Breast epithelium (tissue), 3 donors: ENCODE measurements at regions not wholly inside any gene's neighbourhood (a gene's known extent, or its start where the extent isn't known, plus 50 kb on each side); places are given as distances from the start of the nearest gene placed in this dataset.

Experiments used
- POLR2A ChIP-seq: fragments of 450-650 bp; IDR thresholded peaks from one replicate; pipeline ENCODE4 v1.6.1; 2016; ENCODE audit warnings: antibody characterized with exemption, mild to moderate bottlenecking, moderate library complexity
- POLR2AphosphoS5 ChIP-seq, 3 donors: sonication (generic); formaldehyde crosslinking; IDR thresholded peaks; one replicate each; pipeline ENCODE4 v1.6.1; 2017; ENCODE audit warnings: antibody characterized with exemption in 3 of 3
- TF ChIP-seq, protein P1 (sequence below), 3 donors: fragments of 450-650 bp; IDR thresholded peaks; one replicate each; pipeline ENCODE4 v1.5.1; 2016 to 2017; ENCODE audit warnings: antibody characterized with exemption in 3 of 3, mild to moderate bottlenecking in 3 of 3, moderate library complexity in 3 of 3

- TF ChIP-seq, protein P1, sequence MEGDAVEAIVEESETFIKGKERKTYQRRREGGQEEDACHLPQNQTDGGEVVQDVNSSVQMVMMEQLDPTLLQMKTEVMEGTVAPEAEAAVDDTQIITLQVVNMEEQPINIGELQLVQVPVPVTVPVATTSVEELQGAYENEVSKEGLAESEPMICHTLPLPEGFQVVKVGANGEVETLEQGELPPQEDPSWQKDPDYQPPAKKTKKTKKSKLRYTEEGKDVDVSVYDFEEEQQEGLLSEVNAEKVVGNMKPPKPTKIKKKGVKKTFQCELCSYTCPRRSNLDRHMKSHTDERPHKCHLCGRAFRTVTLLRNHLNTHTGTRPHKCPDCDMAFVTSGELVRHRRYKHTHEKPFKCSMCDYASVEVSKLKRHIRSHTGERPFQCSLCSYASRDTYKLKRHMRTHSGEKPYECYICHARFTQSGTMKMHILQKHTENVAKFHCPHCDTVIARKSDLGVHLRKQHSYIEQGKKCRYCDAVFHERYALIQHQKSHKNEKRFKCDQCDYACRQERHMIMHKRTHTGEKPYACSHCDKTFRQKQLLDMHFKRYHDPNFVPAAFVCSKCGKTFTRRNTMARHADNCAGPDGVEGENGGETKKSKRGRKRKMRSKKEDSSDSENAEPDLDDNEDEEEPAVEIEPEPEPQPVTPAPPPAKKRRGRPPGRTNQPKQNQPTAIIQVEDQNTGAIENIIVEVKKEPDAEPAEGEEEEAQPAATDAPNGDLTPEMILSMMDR (IDR thresholded peaks at IDR 0.05), result no peak
- TF ChIP-seq POLR2A (no peak), POLR2AphosphoS5 (IDR thresholded peaks at IDR 0.05) (no peak)
Measured at GRCh38 chr17:33802349-33803198, 452.5 kb upstream of the CCL2 start.
